Thoracic aorta (tissue), 2 donors: ENCODE measurements at regions not wholly inside any gene's neighbourhood (a gene's known extent, or its start where the extent isn't known, plus 50 kb on each side); places are given as distances from the start of the nearest gene placed in this dataset.

Experiments
- ATAC-seq: fragments of 150-250 bp; one replicate; pipeline ENCODE4 v1.8.0; 2017; ENCODE audit warnings: low read depth; ENCODE audit not compliant: insufficient number of reproducible peaks, low FRiP score
- DNase-seq: peaks from one replicate; pipeline ENCODE4 v3.0.0-alpha.2; 2020; ENCODE audit warnings: low spot score
- H3K27ac ChIP-seq, 2 donors: fragments of 200-600 bp; sonication (generic); 1 replicate in 1 of 2; 2 replicates in 1 of 2; pipeline ENCODE4 v1.5.1; 2016; ENCODE audit warnings: mild to moderate bottlenecking in 2 of 2, moderate library complexity in 2 of 2
- H3K27me3 ChIP-seq: fragments of 200-600 bp; sonication (generic); replicated peaks from 2 replicates; pipeline ENCODE4 v1.6.0; 2016; ENCODE audit warnings: mild to moderate bottlenecking; ENCODE audit not compliant: insufficient read depth
- H3K36me3 ChIP-seq: fragments of 200-600 bp; sonication (generic); one replicate; pipeline ENCODE4 v1.5.1; 2016
- H3K4me1 ChIP-seq, 2 donors: fragments of 200-600 bp; sonication (generic); 1 replicate in 1 of 2; 2 replicates in 1 of 2; pipeline versions ENCODE4 v1.5.1 to v1.6.0; 2016; ENCODE audit warnings: low read depth in 2 of 2, mild to moderate bottlenecking in 1 of 2; ENCODE audit not compliant: control insufficient read depth in 1 of 2
- H3K4me3 ChIP-seq: fragments of 200-600 bp; sonication (generic); 2 replicates; pipeline ENCODE4 v1.5.1; 2016; ENCODE audit warnings: mild to moderate bottlenecking
- H3K9me3 ChIP-seq: fragments of 200-600 bp; sonication (generic); 2 replicates; pipeline ENCODE4 v1.5.1; 2016
- CTCF ChIP-seq: fragments of 200-600 bp; sonication (generic); IDR thresholded peaks from one replicate; pipeline ENCODE4 v1.5.1; 2019; ENCODE audit warnings: antibody characterized with exemption

DNA sequence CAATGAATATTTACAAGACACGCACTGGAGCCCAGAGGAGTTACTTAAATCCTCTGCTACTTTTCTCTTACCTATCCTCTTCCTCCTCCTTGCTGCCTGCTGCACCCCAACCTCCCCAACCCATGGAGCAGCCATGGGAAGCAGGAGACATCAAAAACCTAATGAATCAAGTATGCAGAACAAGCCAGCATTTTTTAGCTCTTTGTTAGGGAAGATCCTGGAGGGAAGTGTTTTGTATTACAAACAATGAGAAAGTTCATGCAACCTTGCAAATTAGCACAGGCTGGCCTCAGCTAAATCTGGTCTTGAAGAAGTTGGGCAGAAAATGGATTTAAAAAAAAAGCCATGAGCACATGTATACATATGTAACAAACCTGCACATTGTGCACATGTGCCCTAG is 498.8 kb downstream of the KIF4B start:
- Histone ChIP-seq H3K27ac (no peak overlapping the region), H3K4me1 (no peaks in the 10 kb centered on the region), H3K9me3 (no peaks in the 10 kb centered on the region), H3K4me3 (no peak overlapping the region), H3K36me3 (no peaks in the 10 kb centered on the region), H3K27me3 (no peaks in the 10 kb centered on the region)
- no peak for TF ChIP-seq CTCF
- ATAC-seq (no peak), DNase-seq (no peak)

DNA sequence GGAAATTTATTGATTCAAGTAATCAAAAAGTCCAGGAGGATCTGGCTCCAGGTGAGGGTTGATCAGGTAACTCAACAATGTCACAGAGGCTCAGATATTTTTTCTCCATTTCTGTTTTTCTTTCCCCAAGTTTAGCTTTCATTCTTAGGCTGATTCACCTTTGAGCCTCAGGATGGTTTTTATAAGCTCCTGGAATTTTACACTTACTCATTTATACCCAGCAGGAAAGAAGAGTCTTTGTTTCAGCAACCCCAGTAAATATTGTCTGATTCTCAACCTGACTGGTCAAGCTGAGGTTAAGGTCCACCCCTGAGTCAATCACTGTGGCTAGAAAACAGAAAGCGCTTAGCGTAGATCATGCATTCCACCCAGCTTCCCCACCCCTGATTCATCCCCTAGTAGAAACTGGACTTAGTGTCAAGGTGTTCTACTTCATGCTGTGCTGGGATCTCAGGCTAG is 500.6 kb downstream of the KIF4B start:
- no peak for ATAC-seq
- no peak overlapping the region for H3K4me3 ChIP-seq
- H3K27ac ChIP-seq, result no peak overlapping the region
- H3K4me1 ChIP-seq, result no peaks in the 10 kb centered on the region
- TF ChIP-seq CTCF, result no peak
- DNase-seq, result no peak
- no peaks in the 10 kb centered on the region for H3K36me3 ChIP-seq
- no peaks in the 10 kb centered on the region for H3K27me3 ChIP-seq
- H3K9me3 ChIP-seq, result no peaks in the 10 kb centered on the region

DNA sequence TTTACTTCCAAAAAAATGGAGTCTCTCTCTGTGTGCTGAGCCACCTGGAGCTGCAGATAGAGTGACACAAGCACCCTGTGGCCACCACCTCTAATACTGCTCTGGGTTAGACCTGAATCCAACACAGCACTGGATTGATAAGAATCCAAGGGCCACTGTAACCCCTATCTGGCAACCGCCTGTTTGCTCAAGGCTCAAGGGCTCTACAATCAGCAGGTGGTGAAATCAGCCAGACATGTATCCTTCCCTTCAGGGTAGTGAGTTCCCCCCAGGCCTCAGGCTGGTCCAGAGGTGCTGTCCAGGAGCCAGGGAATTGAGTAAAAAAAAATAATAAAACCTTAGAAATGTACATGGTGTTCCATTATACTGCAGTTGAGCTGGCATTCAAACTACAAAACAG is 509.0 kb downstream of the KIF4B start:
- no peaks in the 10 kb centered on the region for H3K27me3 ChIP-seq
- DNase-seq (no peak), ATAC-seq (no peak)
- no peaks in the 10 kb centered on the region for H3K36me3 ChIP-seq
- H3K4me1 ChIP-seq, result no peaks in the 10 kb centered on the region
- TF ChIP-seq CTCF, result no peak
- H3K9me3 ChIP-seq, result no peaks in the 10 kb centered on the region
- no peak overlapping the region for H3K4me3 ChIP-seq
- no peak overlapping the region for H3K27ac ChIP-seq

DNA sequence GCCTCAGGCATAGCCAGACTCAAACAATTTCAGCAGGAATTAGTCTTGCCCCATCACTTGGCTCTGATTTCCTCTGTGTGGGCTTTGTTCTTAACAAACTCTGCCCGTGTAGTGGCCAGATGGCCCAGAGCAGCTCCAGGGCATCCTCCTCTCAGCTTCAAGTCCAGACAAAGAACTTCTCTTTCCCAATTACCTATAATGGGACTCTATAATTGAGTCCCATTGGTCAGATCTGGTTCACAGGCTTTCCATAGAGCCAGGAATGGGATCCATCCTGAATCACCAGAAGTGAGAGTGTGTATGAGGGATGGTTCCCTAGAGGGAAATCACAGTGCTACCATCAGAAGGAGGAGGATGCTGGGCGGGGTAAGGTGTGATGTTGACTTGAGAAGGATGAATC is 515.8 kb downstream of the KIF4B start:
- Histone ChIP-seq H3K36me3 (no peaks in the 10 kb centered on the region), H3K27me3 (no peaks in the 10 kb centered on the region), H3K9me3 (no peaks in the 10 kb centered on the region), H3K4me1 (no peaks in the 10 kb centered on the region), H3K27ac (no peak overlapping the region), H3K4me3 (no peak overlapping the region)
- ATAC-seq (no peak), DNase-seq (no peak)
- TF ChIP-seq CTCF, result no peak

DNA sequence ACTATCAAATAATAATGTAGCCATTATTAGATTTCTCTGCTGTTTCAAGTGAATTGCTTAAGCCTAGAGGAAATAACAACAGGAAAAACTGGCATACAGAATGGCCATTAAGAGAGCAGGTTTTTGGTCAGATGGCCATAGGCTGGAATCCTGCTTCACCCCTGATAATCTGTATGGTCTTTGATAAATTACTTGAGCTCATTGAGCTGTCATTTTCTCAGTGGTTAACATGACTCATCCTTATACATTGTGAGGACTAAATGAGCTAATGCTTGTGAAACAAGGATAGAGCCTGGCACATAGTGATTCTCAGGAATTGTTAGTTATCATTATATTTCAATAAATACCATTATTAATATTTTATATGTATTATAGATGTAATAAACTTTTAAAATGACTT is 516.5 kb downstream of the KIF4B start:
- no peak for TF ChIP-seq CTCF

More for the DNA sequence above, 516.5 kb downstream of the KIF4B start:
- H3K4me3 ChIP-seq, result no peak overlapping the region
- DNase-seq, result no peak
- no peaks in the 10 kb centered on the region for H3K36me3 ChIP-seq
- no peaks in the 10 kb centered on the region for H3K4me1 ChIP-seq
- ATAC-seq, result no peak
- no peaks in the 10 kb centered on the region for H3K9me3 ChIP-seq
- H3K27ac ChIP-seq, result no peak overlapping the region
- no peaks in the 10 kb centered on the region for H3K27me3 ChIP-seq
